ENCODE measurements at regions not wholly inside any gene's neighbourhood (a gene's known extent, or its start where the extent isn't known, plus 50 kb on each side); places are given as distances from the start of the nearest gene placed in this dataset.

- H3K4me3 ChIP-seq: no peak overlapping the region
- H4K20me1 ChIP-seq (ENCODE audit: low read depth): no peaks in the 10 kb centered on the region
- no peak overlapping the region for H3K27ac ChIP-seq
- no peaks in the 10 kb centered on the region for H3K4me1 Mint-ChIP-seq
- H3K27me3 ChIP-seq: no peaks in the 10 kb centered on the region
- H3K79me2 ChIP-seq (ENCODE audit: low read depth): no peaks in the 10 kb centered on the region
- H3K9me3 Mint-ChIP-seq: no peaks in the 10 kb centered on the region
- TF ChIP-seq EZH2phosphoT487 (IDR thresholded peaks at IDR 0.05) (no peak), EZH2 (IDR thresholded peaks at IDR 0.05) (no peak), CTCF (IDR thresholded peaks at IDR 0.05) (no peak)
- no peaks in the 10 kb centered on the region for H3K9me3 ChIP-seq (ENCODE audit: low read depth)
- H3K36me3 ChIP-seq: no peaks in the 10 kb centered on the region
- H3K4me1 ChIP-seq: peaks cover 4% of the 10 kb centered on the region
- no peak overlapping the region for H3K9ac ChIP-seq
- peaks cover 3% of the 10 kb centered on the region for H3K27me3 Mint-ChIP-seq (ENCODE audit: insufficient read depth, low read depth)
- H3K4me2 ChIP-seq: no peak overlapping the region
- H3K4me3 Mint-ChIP-seq: no peak overlapping the region
- no peak overlapping the region for H3K27ac Mint-ChIP-seq
- no peaks in the 10 kb centered on the region for H3F3A ChIP-seq (ENCODE audit: low read depth)
- no peak for DNase-seq (ENCODE audit: low spot score)
- no peaks in the 10 kb centered on the region for H3K36me3 Mint-ChIP-seq
- no peak overlapping the region for H2AFZ ChIP-seq (replicated peaks)
Observed at GRCh38 chr10:128675405-128675804, 549.2 kb upstream of the MKI67 start.

- H3K4me2 ChIP-seq: no peak overlapping the region
- H3K9me3 Mint-ChIP-seq: no peaks in the 10 kb centered on the region
Observed at GRCh38 chr10:128680116-128680515, 553.9 kb upstream of the MKI67 start.

GRCh38 chr10:128684215-128684614 lies 558.0 kb upstream of the MKI67 start:
- Mint-ChIP-seq H3K9me3 (no peaks in the 10 kb centered on the region), H3K27ac (no peak overlapping the region), H3K4me1 (peaks cover 17% of the 10 kb centered on the region), H3K36me3 (no peaks in the 10 kb centered on the region), H3K27me3 (ENCODE audit: insufficient read depth, low read depth) (peaks cover 7% of the 10 kb centered on the region), H3K4me3 (no peak overlapping the region)
- Histone ChIP-seq H3K4me3 (no peak overlapping the region), H3K9ac (no peak overlapping the region), H3K4me2 (no peak overlapping the region), H3K4me1 (peaks cover 4% of the 10 kb centered on the region), H3K79me2 (ENCODE audit: low read depth) (no peaks in the 10 kb centered on the region), H3K27me3 (no peaks in the 10 kb centered on the region), H4K20me1 (ENCODE audit: low read depth) (no peaks in the 10 kb centered on the region), H2AFZ (replicated peaks) (no peak overlapping the region), H3K9me3 (ENCODE audit: low read depth) (no peaks in the 10 kb centered on the region), H3K36me3 (no peaks in the 10 kb centered on the region), H3K27ac (no peak overlapping the region), H3F3A (ENCODE audit: low read depth) (no peaks in the 10 kb centered on the region)
- no peak for TF ChIP-seq EZH2 (IDR thresholded peaks at IDR 0.05)
- DNase-seq (ENCODE audit: low spot score): no peak

More at GRCh38 chr10:128680116-128680515, 553.9 kb upstream of the MKI67 start:
- Histone ChIP-seq H2AFZ (replicated peaks) (peak overlapping the region; percentile 18), H3K4me3 (no peak overlapping the region), H3K9me3 (ENCODE audit: low read depth) (no peaks in the 10 kb centered on the region), H3K27ac (no peak overlapping the region), H3K27me3 (no peaks in the 10 kb centered on the region), H3K9ac (no peak overlapping the region), H3K79me2 (ENCODE audit: low read depth) (no peaks in the 10 kb centered on the region), H3K4me1 (peaks cover 4% of the 10 kb centered on the region), H3F3A (ENCODE audit: low read depth) (no peaks in the 10 kb centered on the region), H4K20me1 (ENCODE audit: low read depth) (no peaks in the 10 kb centered on the region), H3K36me3 (no peaks in the 10 kb centered on the region)
- Mint-ChIP-seq H3K27ac (no peak overlapping the region), H3K4me1 (peaks cover 5% of the 10 kb centered on the region), H3K27me3 (ENCODE audit: insufficient read depth, low read depth) (peaks cover 5% of the 10 kb centered on the region), H3K4me3 (no peak overlapping the region), H3K36me3 (no peaks in the 10 kb centered on the region)
- no peak for TF ChIP-seq EZH2phosphoT487 (IDR thresholded peaks at IDR 0.05)
- TF ChIP-seq EZH2 (IDR thresholded peaks at IDR 0.05): no peak
- TF ChIP-seq CTCF (IDR thresholded peaks at IDR 0.05): no peak
- no peak for DNase-seq (ENCODE audit: low spot score)

GRCh38 chr10:128686630-128687278 lies 560.5 kb upstream of the MKI67 start:
- Histone ChIP-seq H3K4me1 (no peaks in the 10 kb centered on the region), H3K27ac (no peak overlapping the region), H3K79me2 (ENCODE audit: low read depth) (no peaks in the 10 kb centered on the region), H3K9ac (no peak overlapping the region), H3K27me3 (no peaks in the 10 kb centered on the region), H2AFZ (replicated peaks) (no peak overlapping the region), H3F3A (ENCODE audit: low read depth) (no peaks in the 10 kb centered on the region), H3K4me3 (no peak overlapping the region), H3K4me2 (no peak overlapping the region), H3K36me3 (no peaks in the 10 kb centered on the region), H4K20me1 (ENCODE audit: low read depth) (no peaks in the 10 kb centered on the region), H3K9me3 (ENCODE audit: low read depth) (no peaks in the 10 kb centered on the region)
- Mint-ChIP-seq H3K4me1 (peaks cover 26% of the 10 kb centered on the region), H3K36me3 (no peaks in the 10 kb centered on the region), H3K27me3 (ENCODE audit: insufficient read depth, low read depth) (peaks cover 10% of the 10 kb centered on the region), H3K4me3 (no peak overlapping the region), H3K9me3 (no peaks in the 10 kb centered on the region), H3K27ac (peak overlapping the region; percentile 63)
- DNase-seq (ENCODE audit: low spot score): no peak
- no peak for TF ChIP-seq EZH2 (IDR thresholded peaks at IDR 0.05)
- TF ChIP-seq EZH2phosphoT487 (IDR thresholded peaks at IDR 0.05): no peak
- TF ChIP-seq CTCF (IDR thresholded peaks at IDR 0.05): no peak
